Subcutaneous abdominal adipose tissue (tissue), 5 donors: ENCODE measurements at regions not wholly inside any gene's neighbourhood (a gene's known extent, or its start where the extent isn't known, plus 50 kb on each side); places are given as distances from the start of the nearest gene placed in this dataset.
"Not testable (repeated sequence)": the region's sequence is repeated elsewhere in the genome, so short reads cannot be mapped to it uniquely, and the experiment has no call there.

ENCODE experiments used
- H3K27ac ChIP-seq: one replicate; pipeline ENCODE4 v1.7.0; 2013; ENCODE audit warnings: low read depth, mild to moderate bottlenecking, inconsistent platforms, low read length, moderate library complexity
- H3K27me3 ChIP-seq, 5 donors: one replicate each; pipeline ENCODE4 v1.7.0; 2013; ENCODE audit warnings: low read length in 5 of 5, inconsistent platforms in 1 of 5; ENCODE audit not compliant: control insufficient read depth in 5 of 5, insufficient read depth in 4 of 5
- H3K36me3 ChIP-seq, 5 donors: one replicate each; pipeline ENCODE4 v1.7.0; 2013; ENCODE audit warnings: low read length in 5 of 5; ENCODE audit not compliant: control insufficient read depth in 5 of 5, insufficient read depth in 5 of 5
- H3K4me1 ChIP-seq, 5 donors: one replicate each; pipeline ENCODE4 v1.7.0; 2013; ENCODE audit warnings: low read length in 5 of 5, mild to moderate bottlenecking in 3 of 5, moderate library complexity in 1 of 5; ENCODE audit not compliant: control insufficient read depth in 5 of 5, insufficient read depth in 5 of 5
- H3K4me3 ChIP-seq, 5 donors: one replicate each; pipeline ENCODE4 v1.7.0; 2013; ENCODE audit warnings: low read length in 5 of 5, low read depth in 1 of 5
- H3K9ac ChIP-seq, 5 donors: one replicate each; pipeline ENCODE4 v1.7.0; 2013; ENCODE audit warnings: low read length in 5 of 5, mild to moderate bottlenecking in 4 of 5, moderate library complexity in 3 of 5
- H3K9me3 ChIP-seq, 5 donors: one replicate each; pipeline ENCODE4 v1.7.0; 2013; ENCODE audit warnings: low read length in 5 of 5; ENCODE audit not compliant: control insufficient read depth in 5 of 5
- donor health status: healthy.
- donor health status: healthy.
- donor health status: healthy.
- donor health status: healthy.
- donor health status: healthy.

- H3K4me1 ChIP-seq, result not testable (repeated sequence)
Measured at GRCh38 chr3:162411556-162411955, 914.9 kb downstream of the OTOL1 start.

GRCh38 chr3:162421721-162422120 lies 925.1 kb downstream of the OTOL1 start:
- Histone ChIP-seq H3K4me3 (no peak overlapping the region), H3K36me3 (no peaks in the 10 kb centered on the region), H3K27ac (no peak overlapping the region), H3K9me3 (no peaks in the 10 kb centered on the region), H3K27me3 (no peaks in the 10 kb centered on the region), H3K9ac (no peak overlapping the region), H3K4me1 (no peaks in the 10 kb centered on the region)

More at GRCh38 chr3:162411556-162411955, 914.9 kb downstream of the OTOL1 start:
- H3K27ac ChIP-seq, H3K27me3 ChIP-seq, H3K9me3 ChIP-seq, H3K36me3 ChIP-seq, H3K9ac ChIP-seq, H3K4me3 ChIP-seq: not testable (repeated sequence)

- Histone ChIP-seq H3K27ac (no peak overlapping the region), H3K36me3 (no peaks in the 10 kb centered on the region), H3K27me3 (no peaks in the 10 kb centered on the region), H3K4me3 (no peak overlapping the region), H3K9me3 (peaks cover 0 to 4% (median 0%) of the 10 kb centered on the region in 5 donors), H3K9ac (no peak overlapping the region), H3K4me1 (no peaks in the 10 kb centered on the region)
Measured at GRCh38 chr3:162428192-162428591, 931.6 kb downstream of the OTOL1 start.

- Histone ChIP-seq H3K27me3 (no peaks in the 10 kb centered on the region), H3K36me3 (no peaks in the 10 kb centered on the region), H3K4me3 (no peak overlapping the region), H3K4me1 (no peaks in the 10 kb centered on the region), H3K27ac (no peak overlapping the region), H3K9ac (no peak overlapping the region), H3K9me3 (peaks cover 0 to 4% (median 0%) of the 10 kb centered on the region in 5 donors)
Measured at GRCh38 chr3:162435750-162436149, 939.1 kb downstream of the OTOL1 start.

- no peak overlapping the region for H3K27ac ChIP-seq
- no peaks in the 10 kb centered on the region for H3K27me3 ChIP-seq
- H3K9ac ChIP-seq, result no peak overlapping the region
- no peaks in the 10 kb centered on the region for H3K4me1 ChIP-seq
- no peak overlapping the region for H3K4me3 ChIP-seq
- no peaks in the 10 kb centered on the region for H3K36me3 ChIP-seq
- peaks cover 0 to 4% (median 0%) of the 10 kb centered on the region in 5 donors for H3K9me3 ChIP-seq
Measured at GRCh38 chr3:162436826-162437225, 940.2 kb downstream of the OTOL1 start.

GRCh38 chr3:162437480-162437879 lies 940.9 kb downstream of the OTOL1 start:
- no peak overlapping the region for H3K9ac ChIP-seq
- no peaks in the 10 kb centered on the region for H3K4me1 ChIP-seq
- H3K27ac ChIP-seq, result no peak overlapping the region
- H3K27me3 ChIP-seq, result no peaks in the 10 kb centered on the region
- no peaks in the 10 kb centered on the region for H3K36me3 ChIP-seq
- H3K9me3 ChIP-seq, result peaks cover 0 to 4% (median 0%) of the 10 kb centered on the region in 5 donors
- no peak overlapping the region for H3K4me3 ChIP-seq

GRCh38 chr3:162441716-162442115 lies 945.1 kb downstream of the OTOL1 start:
- Histone ChIP-seq H3K27me3 (no peaks in the 10 kb centered on the region), H3K9me3 (no peaks in the 10 kb centered on the region), H3K27ac (no peak overlapping the region), H3K9ac (no peak overlapping the region), H3K4me1 (no peaks in the 10 kb centered on the region), H3K4me3 (no peak overlapping the region), H3K36me3 (no peaks in the 10 kb centered on the region)

- H3K4me3 ChIP-seq, result no peak overlapping the region
- no peaks in the 10 kb centered on the region for H3K36me3 ChIP-seq
- no peaks in the 10 kb centered on the region for H3K4me1 ChIP-seq
- no peak overlapping the region for H3K27ac ChIP-seq
- H3K9ac ChIP-seq, result no peak overlapping the region
- H3K27me3 ChIP-seq, result no peaks in the 10 kb centered on the region
- H3K9me3 ChIP-seq, result peaks cover 0 to 2% (median 0%) of the 10 kb centered on the region in 5 donors
Measured at GRCh38 chr3:162443376-162443775, 946.8 kb downstream of the OTOL1 start.

GRCh38 chr3:162468791-162469190 lies 972.2 kb downstream of the OTOL1 start:
- Histone ChIP-seq H3K4me1 (no peaks in the 10 kb centered on the region), H3K9ac (no peak overlapping the region), H3K9me3 (no peaks in the 10 kb centered on the region), H3K27me3 (no peaks in the 10 kb centered on the region), H3K4me3 (no peak overlapping the region), H3K27ac (no peak overlapping the region), H3K36me3 (no peaks in the 10 kb centered on the region)

- H3K27me3 ChIP-seq, result no peaks in the 10 kb centered on the region
- H3K9me3 ChIP-seq, result peaks cover 0 to 4% (median 0%) of the 10 kb centered on the region in 5 donors
Measured at GRCh38 chr3:162487138-162487537, 990.5 kb downstream of the OTOL1 start.

GRCh38 chr3:162489853-162490252 lies 993.2 kb downstream of the OTOL1 start:
- Histone ChIP-seq H3K36me3 (no peaks in the 10 kb centered on the region), H3K9ac (no peak overlapping the region), H3K4me3 (no peak overlapping the region), H3K4me1 (no peaks in the 10 kb centered on the region), H3K9me3 (no peaks in the 10 kb centered on the region), H3K27me3 (no peaks in the 10 kb centered on the region), H3K27ac (no peak overlapping the region)

More at GRCh38 chr3:162487138-162487537, 990.5 kb downstream of the OTOL1 start:
- H3K9ac ChIP-seq, result no peak overlapping the region
- no peak overlapping the region for H3K27ac ChIP-seq
- no peak overlapping the region for H3K4me3 ChIP-seq
- no peaks in the 10 kb centered on the region for H3K4me1 ChIP-seq
- H3K36me3 ChIP-seq, result no peaks in the 10 kb centered on the region
